ENCODE measurements at regions not wholly inside any gene's neighbourhood (a gene's known extent, or its start where the extent isn't known, plus 50 kb on each side); places are given as distances from the start of the nearest gene placed in this dataset.
"Not testable (repeated sequence)": the region's sequence is repeated elsewhere in the genome, so short reads cannot be mapped to it uniquely, and the experiment has no call there.

DNA sequence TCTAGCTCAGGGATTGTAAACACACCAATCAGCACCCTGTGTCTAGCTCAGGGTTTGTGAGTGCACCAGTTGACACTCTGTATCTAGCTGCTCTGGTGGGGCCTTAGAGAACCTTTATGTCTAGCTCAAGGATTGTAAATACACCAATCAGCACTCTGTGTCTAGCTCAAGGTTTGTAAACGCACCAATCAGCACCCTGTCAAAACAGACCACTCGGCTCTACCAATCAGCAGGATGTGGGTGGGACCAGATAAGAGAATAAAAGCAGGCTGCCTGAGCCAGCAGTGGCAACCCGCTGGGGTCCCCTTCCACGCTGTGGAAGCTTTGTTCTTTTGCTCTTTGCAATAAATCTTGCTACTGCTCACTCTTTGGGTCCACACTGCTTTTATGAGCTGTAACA lies 168.3 kb downstream of the CD24 start:
- not testable (repeated sequence) for TF ChIP-seq EZH2 (IDR thresholded peaks at IDR 0.05; ENCODE audit: low read depth)
- TF ChIP-seq, protein P1, sequence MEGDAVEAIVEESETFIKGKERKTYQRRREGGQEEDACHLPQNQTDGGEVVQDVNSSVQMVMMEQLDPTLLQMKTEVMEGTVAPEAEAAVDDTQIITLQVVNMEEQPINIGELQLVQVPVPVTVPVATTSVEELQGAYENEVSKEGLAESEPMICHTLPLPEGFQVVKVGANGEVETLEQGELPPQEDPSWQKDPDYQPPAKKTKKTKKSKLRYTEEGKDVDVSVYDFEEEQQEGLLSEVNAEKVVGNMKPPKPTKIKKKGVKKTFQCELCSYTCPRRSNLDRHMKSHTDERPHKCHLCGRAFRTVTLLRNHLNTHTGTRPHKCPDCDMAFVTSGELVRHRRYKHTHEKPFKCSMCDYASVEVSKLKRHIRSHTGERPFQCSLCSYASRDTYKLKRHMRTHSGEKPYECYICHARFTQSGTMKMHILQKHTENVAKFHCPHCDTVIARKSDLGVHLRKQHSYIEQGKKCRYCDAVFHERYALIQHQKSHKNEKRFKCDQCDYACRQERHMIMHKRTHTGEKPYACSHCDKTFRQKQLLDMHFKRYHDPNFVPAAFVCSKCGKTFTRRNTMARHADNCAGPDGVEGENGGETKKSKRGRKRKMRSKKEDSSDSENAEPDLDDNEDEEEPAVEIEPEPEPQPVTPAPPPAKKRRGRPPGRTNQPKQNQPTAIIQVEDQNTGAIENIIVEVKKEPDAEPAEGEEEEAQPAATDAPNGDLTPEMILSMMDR (conservative IDR thresholded peaks at IDR 0.05), result not testable (repeated sequence)

All from PC-9 (cell line).